Fibroblast of peridontal ligament (primary cell): ENCODE measurements at regions not wholly inside any gene's neighbourhood (a gene's known extent, or its start where the extent isn't known, plus 50 kb on each side); places are given as distances from the start of the nearest gene placed in this dataset.

Source experiments
- DNase-seq: peaks from one replicate; pipeline ENCODE4 v3.0.0-alpha.2; 2010; ENCODE audit errors: extremely low read depth

DNA sequence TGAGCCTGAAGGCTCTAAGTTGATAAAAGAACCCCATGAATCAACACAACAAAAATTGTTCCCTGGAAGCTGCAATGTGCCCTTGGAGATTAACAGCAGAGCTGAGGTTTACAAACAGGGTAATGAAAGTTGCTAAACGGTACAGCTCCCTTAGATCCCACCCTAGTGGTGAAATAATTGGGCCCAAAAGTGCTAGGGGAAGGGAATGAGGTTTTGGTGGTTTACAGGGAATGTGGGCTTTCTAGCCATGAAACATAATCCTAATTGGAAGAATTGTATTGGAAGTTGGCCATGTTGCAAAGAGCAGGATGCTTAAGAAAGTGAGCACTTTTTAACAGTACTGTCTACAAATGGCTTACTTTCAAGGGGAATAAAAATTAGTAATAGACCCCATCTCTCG lies 180.2 kb upstream of the SMIM21 start:
- peak; percentile 23 for DNase-seq

DNA sequence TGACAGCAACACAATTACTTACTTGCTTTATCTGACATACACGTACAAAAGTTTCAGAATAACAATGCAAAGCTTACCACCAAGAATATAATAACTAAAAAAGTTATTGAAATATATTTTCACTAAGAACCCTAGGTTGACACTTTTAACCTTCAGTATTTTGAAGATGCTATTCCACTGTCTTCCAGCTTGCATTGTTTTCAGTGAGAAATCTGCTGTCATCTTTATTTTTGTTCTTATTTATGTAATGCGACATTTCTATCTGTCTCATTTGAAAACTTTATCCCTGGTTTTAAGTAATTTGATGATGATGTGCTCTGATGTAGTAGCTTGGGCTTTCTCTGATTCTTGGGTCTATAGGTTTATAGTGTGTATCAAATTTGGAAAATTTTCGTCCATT lies 165.0 kb upstream of the SMIM21 start:
- DNase-seq: no peak

DNA sequence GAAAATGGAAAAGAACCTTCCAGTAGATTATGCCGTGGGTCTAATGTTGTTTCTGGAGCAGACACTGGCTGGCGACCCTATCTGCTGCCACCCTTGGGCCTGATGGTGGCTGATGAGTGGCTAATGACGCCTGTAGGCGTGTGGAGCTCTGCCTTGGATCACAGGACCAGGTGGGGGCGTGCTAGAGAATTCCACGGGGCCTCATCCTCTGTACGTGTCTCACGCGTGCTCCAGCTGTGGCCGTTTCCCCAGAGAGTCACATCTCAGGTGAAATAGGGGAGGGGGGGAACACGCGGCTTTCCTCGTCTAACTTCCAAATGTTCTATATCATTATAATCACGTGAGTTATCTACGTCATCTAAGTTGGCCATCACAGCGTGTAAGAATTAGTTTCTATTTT lies 160.9 kb upstream of the SMIM21 start:
- no peak for DNase-seq

DNA sequence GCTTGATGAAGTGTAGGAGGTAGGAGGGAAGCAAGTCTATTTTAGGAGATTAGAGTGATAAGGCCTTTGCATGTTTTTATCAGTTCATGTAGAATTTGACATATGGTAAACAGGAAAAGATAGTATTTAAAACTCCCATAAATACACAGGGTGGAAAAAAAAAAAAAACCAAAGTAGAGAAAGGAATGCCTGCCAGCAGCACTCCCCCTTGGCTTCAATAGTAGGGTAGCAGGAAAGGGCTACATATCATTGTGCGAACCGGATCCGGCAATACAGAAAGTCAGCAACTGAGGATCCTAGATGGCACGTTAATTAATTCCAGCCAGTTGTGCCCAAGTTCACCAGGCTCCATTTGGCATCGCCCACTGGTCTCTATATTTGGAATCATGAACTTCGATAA lies 159.6 kb upstream of the SMIM21 start:
- no peak for DNase-seq

DNA sequence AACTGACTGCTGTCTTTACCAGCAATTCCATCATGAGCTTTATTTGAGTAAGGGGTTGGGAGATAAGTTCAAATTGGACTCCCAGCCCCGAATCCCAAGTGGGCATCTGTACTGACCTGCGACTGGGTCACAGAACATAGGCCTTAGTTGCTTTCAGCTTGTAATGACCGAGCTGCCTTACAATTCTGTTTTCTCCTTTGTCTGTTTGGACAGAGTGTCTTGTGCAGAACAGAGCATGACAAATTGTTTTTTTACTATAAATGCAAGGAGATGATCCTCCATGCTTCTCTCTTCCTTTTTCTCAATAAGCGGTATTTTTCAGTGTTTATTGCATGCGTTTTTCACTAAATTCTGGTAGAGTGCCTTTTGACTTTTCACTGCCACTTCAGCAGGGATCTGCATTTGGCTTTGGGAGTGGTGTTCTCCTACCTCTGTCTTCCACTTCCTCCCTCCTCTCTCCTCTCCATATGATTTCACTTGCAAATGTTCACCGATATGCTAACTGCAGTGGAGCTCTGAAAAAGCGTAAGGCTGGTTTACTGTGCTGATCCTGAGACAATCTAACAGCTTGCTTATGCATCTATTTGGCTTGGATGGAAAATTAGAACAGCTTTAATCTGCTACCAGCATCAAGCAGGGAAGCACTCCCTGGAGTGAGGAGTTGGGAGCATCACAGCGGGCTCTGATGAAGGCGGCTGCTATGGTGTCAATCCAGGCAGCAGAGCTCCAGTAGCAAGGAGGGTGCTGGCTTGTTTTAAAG lies 158.8 kb upstream of the SMIM21 start:
- DNase-seq: no peak

GRCh38 chr18:75582940-75583339 lies 155.4 kb upstream of the SMIM21 start:
- DNase-seq: no peak

GRCh38 chr18:75582406-75582821 lies 154.9 kb upstream of the SMIM21 start:
- peak; percentile 69 for DNase-seq

GRCh38 chr18:75581336-75582131 lies 154.0 kb upstream of the SMIM21 start:
- DNase-seq: peak; percentile 30

DNA sequence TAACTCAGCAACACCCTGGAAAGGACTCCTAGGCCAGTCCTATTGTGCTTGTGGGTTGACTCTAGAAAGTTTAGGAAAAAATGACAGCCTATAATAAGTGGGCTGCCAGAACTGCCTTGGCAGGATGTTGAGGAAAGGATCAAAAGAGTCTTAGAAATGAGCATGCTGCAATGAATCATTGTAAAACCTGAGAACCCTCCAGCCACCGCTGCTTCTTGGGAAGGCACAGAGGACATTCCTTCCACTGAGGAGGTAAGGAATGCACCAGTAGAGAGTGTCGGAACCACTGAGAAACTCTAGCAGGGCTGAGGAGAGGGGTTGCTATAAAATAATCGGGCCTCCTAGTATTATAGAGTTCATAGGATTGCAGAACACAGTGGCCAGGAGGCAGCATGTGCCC lies 146.7 kb upstream of the SMIM21 start:
- DNase-seq: no peak

DNA sequence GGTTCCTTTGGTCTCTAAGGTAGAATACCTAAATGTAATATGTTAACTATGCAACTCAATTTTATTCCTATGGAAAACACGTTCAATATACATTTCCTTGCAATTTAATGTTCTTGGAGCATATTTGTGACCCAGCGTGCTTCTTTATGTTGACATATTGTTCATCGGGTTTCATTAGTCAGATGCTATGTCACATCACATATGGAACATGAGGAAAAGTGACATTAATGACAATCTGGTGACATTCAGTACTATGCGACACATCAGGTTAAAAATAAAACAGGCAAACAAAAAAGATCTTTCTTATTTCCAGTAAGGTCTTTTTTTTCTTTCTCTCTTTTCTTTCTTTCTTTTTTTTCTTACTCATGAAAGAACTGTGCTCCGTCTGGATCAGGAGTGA lies 135.6 kb upstream of the SMIM21 start:
- no peak for DNase-seq

DNA sequence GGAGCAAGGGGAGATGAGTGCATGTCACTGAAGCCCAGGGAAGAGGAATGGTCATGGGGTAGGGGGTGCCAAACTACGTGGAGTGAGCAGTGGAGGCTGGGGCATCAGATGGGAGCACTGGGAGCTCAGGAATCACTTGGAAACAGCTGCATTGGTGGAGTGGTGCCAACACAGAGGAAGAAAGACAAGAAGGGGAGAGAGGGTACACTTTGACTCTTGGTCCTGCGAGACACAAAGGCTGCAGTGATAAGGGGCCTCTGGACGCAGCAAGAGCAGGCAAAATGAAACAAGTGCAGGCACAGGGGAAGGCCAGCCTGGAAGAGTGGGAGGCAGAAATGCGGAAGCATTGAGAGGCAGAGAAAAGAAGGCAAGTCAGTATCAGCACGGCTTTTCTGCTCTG lies 134.7 kb upstream of the SMIM21 start:
- DNase-seq: no peak

GRCh38 chr18:75558790-75559189 lies 131.3 kb upstream of the SMIM21 start:
- DNase-seq: no peak

GRCh38 chr18:75556841-75557240 lies 129.3 kb upstream of the SMIM21 start:
- no peak for DNase-seq

DNA sequence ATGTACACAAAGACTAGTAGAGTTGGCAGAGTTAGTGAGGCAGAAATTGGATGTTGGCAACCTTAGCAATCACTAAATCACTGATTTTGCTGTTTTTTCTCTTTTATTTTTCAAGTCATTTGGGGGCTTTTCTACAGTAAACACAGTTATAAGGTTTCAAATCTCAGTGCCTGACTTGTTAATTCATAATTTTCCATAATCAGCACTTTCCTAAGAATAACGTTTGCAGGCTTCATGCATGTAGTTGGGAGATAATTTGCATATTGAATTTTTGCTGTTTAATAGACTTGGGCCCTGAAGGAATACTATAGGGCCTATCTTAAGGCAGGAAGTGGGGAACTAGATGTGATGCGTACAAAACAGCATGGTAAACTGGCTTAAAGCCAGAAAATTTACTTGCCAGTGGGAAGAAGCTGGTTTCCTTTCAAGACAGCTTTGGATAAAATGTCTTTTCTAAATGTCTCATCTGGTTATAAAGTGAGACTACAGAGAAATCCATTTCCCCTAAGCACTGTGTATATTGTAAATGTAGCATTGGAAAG lies 127.2 kb upstream of the SMIM21 start:
- DNase-seq: no peak

GRCh38 chr18:75554176-75554575 lies 126.7 kb upstream of the SMIM21 start:
- DNase-seq: no peak

- DNase-seq: no peak
Observed at GRCh38 chr18:75553021-75553420, 125.5 kb upstream of the SMIM21 start.

DNA sequence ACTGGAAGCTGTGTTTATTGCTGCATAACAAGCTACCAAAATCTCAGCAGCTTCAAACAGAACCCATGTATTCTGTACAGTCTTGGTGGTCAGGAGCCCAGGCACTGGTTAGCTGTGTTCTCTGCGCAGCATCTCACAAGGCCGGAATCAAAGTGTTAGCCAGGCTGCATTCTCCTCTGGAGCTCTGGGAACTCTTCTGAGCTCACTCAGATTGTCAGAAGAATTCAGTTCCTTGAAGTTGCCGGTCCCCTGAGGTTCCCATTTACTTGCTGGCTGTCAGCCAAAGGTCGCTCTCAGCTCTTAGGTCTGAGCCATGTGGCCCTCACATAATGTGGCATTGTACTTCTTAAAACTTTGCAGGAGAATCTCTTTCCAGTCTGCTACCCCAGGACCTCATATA lies 123.6 kb upstream of the SMIM21 start:
- DNase-seq: no peak

DNA sequence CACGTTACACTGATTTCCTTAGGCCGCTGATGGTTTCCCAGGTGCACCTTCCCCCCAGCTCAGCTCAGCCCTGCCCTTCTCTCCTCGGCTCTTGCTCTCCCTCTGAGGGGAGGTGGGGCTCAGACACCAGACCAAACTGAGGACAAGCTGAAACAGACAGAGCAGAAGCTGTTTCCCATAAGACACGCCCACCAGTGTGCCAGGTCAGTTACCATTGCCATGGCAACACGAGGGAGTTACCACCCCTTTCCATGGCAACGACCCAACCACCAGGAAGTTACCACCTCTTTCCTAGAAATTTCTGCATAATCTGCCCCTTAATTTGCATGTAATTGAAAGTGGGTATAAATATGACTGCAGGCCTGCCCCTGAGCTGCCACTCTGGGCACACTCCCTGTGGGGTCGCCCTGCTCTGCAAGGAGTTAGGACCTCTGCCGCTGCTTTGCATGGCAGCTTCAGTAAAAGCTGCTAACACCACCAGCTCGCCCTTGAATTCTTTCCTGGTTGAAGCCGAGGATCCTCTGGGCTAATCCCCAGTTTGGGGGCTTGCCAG lies 120.9 kb upstream of the SMIM21 start:
- no peak for DNase-seq

DNA sequence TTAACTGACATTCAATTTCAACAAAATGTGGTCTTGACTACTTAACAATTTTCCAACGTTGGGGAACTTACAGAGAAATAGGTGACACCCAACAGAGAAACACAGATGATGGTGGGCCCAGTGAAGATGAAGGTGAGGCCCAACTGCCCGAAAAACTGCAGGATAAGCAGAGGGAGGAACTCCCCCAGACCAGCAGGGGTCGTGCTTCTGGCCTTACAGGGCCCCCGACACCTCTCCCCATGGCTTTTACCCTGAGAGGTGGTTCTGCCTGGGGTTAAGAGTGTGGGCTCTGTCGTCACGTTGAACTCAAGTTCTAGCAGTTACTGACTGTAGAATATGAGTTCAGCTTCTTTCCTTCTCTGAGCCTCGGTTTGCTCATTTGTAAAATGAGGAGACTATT lies 119.5 kb upstream of the SMIM21 start:
- no peak for DNase-seq

GRCh38 chr18:75545189-75545588 lies 117.7 kb upstream of the SMIM21 start:
- no peak for DNase-seq

DNA sequence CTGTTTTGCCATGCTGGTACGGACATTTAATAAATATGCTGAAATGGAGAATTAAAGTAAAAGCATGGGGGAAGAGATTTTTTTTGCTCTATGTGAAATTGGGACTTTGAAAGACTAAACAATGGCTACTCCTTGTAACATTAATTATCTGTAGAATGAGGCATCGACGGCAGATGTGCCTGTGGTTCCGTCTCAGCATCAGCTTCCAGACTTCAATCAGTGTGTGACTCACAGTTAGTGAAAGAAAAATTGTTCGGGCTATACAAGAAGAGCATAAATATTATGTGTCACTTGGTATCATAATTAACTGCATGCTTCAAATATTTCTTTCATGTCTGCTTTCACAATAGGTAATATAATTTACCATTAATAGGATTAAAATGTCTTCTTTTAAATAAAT lies 117.0 kb upstream of the SMIM21 start:
- peak; percentile 26 for DNase-seq

DNA sequence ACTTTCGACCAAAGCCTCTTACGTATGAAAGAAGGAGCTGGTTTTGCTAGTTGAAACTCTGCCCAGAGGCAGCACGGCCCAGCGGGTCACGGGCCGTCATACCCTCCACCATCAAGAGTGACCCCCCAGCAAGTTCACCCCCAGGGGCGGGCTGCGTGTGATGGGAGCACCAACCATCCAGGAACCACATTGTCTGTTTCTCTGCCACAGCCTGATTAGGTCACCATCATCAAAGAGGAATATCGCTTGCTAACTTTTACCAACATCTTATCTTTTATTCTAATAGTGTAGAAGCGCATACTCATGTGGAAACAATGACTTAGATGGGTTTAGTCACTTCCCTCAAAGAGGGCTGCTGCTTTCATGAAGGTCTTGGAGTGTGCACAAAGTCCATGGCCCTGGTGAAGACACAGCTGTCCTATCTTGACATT lies 116.6 kb upstream of the SMIM21 start:
- DNase-seq: no peak

DNA sequence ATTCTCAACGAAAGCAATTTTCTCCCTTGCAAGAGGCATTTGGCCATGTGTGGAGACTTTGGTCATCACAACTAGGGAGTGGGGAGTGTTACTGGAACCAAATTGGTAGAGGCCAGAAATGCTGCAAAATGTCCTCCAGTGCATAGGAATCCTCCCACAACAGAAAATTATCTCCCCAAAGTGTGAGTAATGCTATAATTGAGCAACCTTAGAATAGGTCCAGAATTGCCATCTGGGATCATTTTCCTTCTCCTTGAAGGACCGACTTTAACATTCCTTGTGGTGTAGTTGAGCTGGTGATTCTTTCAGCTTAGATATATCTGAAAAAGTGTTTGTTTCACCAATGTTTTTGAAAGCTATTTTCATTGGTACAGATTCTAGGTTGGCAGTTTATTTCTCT lies 111.2 kb upstream of the SMIM21 start:
- DNase-seq: peak; percentile 79
